Epithelial cell of esophagus (primary cell): ENCODE measurements at regions not wholly inside any gene's neighbourhood (a gene's known extent, or its start where the extent isn't known, plus 50 kb on each side); places are given as distances from the start of the nearest gene placed in this dataset.

ENCODE experiments used
- DNase-seq: peaks from one replicate; pipeline ENCODE4 v3.0.0; 2010; ENCODE audit warnings: low read depth
- H3K4me3 ChIP-seq: 2 replicates; pipeline ENCODE4 v1.5.1; 2011; ENCODE audit warnings: mild to moderate bottlenecking, low read length, control low read depth
- CTCF ChIP-seq: IDR thresholded peaks from 2 replicates; pipeline ENCODE4 v1.5.1; 2011; ENCODE audit warnings: low read depth, mild to moderate bottlenecking, low read length, control low read depth, inconsistent platforms; ENCODE audit not compliant: insufficient read depth; ENCODE audit errors: missing control alignments

- DNase-seq = no peak
- no peak overlapping the region for H3K4me3 ChIP-seq
- TF ChIP-seq CTCF = no peak
Observed at GRCh38 chrX:13252726-13253125, 67.1 kb downstream of the ATXN3L start.

- H3K4me3 ChIP-seq = no peak overlapping the region
- no peak for DNase-seq
- no peak for TF ChIP-seq CTCF
Observed at GRCh38 chrX:13250826-13251580, 68.8 kb downstream of the ATXN3L start.

DNA sequence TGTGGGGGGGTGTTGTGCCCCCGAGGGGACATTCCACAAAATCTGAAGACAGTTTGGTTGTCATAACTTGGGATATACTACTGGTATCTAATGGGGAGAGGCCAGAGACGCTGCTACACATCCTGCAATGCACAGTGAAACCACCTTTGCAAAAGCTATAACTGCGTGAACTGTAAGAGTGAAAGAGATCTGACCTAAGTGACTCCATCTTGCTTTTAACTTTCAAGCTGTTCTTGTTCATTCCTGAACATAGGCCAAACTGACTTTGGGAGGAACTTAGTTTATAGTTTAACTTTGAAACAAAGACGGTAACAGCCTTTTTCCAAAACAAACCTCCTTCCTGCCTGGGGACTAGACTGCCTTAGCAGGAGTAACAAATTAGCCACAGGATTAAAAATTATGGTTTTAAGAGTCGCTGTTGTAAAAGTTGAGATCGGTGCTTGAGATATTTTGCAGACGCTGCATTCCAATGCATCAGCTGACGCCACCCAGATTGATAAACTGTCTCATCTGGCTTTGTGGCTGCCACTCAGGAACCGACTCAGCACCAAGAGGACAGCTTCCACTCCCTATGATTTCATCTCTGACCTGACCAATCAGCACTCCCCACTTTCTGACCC, 70.9 kb downstream of the ATXN3L start:
- no peak for TF ChIP-seq CTCF
- no peak for DNase-seq

GRCh38 chrX:13239272-13239671, 80.6 kb downstream of the ATXN3L start:
- TF ChIP-seq CTCF = no peak
- DNase-seq = no peak
- H3K4me3 ChIP-seq = no peak overlapping the region

More for the DNA sequence above, 70.9 kb downstream of the ATXN3L start:
- H3K4me3 ChIP-seq = no peak overlapping the region

GRCh38 chrX:13235930-13236329, 83.9 kb downstream of the ATXN3L start:
- no peak for TF ChIP-seq CTCF
- no peak for DNase-seq
- H3K4me3 ChIP-seq = no peak overlapping the region

- no peak overlapping the region for H3K4me3 ChIP-seq
- DNase-seq = no peak
- TF ChIP-seq CTCF = no peak
Observed at GRCh38 chrX:13232484-13232883, 87.4 kb downstream of the ATXN3L start.
